ENCODE measurements at regions not wholly inside any gene's neighbourhood (a gene's known extent, or its start where the extent isn't known, plus 50 kb on each side); places are given as distances from the start of the nearest gene placed in this dataset.

DNA sequence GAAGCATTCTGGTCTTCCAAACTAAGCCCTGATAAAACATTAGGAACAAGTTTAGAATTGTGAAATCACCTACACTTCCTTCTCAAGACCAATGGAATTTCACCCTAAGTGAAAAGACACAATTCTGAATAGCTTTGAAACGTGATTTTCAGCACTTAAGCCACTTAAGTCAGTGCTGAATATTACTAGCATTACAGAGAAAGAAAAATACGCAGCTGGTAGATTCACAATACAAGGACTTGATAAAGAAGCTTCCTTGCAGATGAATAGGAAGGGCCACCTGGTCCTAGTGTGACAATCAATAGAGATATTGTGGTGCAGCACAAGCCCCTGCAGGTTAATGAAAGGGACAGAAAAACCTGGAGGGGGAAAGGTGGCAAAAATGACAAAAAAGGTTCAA lies 353.1 kb upstream of the ALCAM start:
- ATAC-seq (no peak), DNase-seq (ENCODE audit: low read depth, low spot score) (no peak)
- ChIA-PET CTCF (no interaction called here), POLR2A (no interaction called here)
- no peaks in the 10 kb centered on the region for H3K9me3 ChIP-seq (ENCODE audit: control insufficient read depth, insufficient read depth, low read depth, low read length)
- no peaks in the 10 kb centered on the region for H3K27me3 ChIP-seq (ENCODE audit: control insufficient read depth, insufficient read depth, low read length)
- TF ChIP-seq, protein P1, sequence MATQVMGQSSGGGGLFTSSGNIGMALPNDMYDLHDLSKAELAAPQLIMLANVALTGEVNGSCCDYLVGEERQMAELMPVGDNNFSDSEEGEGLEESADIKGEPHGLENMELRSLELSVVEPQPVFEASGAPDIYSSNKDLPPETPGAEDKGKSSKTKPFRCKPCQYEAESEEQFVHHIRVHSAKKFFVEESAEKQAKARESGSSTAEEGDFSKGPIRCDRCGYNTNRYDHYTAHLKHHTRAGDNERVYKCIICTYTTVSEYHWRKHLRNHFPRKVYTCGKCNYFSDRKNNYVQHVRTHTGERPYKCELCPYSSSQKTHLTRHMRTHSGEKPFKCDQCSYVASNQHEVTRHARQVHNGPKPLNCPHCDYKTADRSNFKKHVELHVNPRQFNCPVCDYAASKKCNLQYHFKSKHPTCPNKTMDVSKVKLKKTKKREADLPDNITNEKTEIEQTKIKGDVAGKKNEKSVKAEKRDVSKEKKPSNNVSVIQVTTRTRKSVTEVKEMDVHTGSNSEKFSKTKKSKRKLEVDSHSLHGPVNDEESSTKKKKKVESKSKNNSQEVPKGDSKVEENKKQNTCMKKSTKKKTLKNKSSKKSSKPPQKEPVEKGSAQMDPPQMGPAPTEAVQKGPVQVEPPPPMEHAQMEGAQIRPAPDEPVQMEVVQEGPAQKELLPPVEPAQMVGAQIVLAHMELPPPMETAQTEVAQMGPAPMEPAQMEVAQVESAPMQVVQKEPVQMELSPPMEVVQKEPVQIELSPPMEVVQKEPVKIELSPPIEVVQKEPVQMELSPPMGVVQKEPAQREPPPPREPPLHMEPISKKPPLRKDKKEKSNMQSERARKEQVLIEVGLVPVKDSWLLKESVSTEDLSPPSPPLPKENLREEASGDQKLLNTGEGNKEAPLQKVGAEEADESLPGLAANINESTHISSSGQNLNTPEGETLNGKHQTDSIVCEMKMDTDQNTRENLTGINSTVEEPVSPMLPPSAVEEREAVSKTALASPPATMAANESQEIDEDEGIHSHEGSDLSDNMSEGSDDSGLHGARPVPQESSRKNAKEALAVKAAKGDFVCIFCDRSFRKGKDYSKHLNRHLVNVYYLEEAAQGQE (IDR thresholded peaks at IDR 0.05; ENCODE audit: insufficient read depth in 1 of 2, low read depth in 2 of 2, low read length in 1 of 2), result no peak
- no peak for TF ChIP-seq SIN3A (IDR thresholded peaks at IDR 0.05; ENCODE audit: borderline replicate concordance, insufficient read depth, low read depth, low read length)
- H3K36me3 ChIP-seq (ENCODE audit: control insufficient read depth, insufficient read depth, low read length), result no peaks in the 10 kb centered on the region
- no peak overlapping the region for H3K4me3 ChIP-seq (ENCODE audit: low read depth in 2 of 2, low read length in 2 of 2)
- H3K4me1 ChIP-seq (ENCODE audit: control insufficient read depth, insufficient read depth, low read length), result no peaks in the 10 kb centered on the region
- no peak overlapping the region for H3K27ac ChIP-seq (ENCODE audit: low read length)
- in situ Hi-C loops (cut with HindIII; ENCODE audit: low pct_unique_long_range_greater_than_20kb, low sequenced_read_pairs) (no loop called here), intact Hi-C loops (cut with micrococcal nuclease; ENCODE audit: unreplicated experiment) (no loop called here)
- BruUV-seq (replicated peaks), result no TSS peak

DNA sequence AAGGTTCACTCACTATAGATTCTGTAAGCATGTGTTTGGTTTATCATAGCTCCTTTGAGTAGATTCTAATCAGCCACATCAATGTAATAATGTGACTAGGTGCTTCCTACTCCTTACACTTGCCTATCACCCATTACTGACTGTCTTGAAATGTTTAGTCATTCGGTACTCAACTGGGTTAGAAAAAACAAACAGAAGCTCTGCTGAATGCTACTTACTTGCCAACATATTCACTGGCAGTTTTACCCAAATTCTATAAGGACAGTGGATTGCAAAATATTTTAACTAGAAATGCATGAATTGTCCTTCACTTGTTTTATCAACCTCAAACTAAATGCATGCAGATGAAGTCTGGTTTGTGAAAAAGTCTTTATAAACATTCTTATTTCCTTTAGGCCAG lies 352.1 kb upstream of the ALCAM start:
- POLR2A ChIA-PET, result no interaction called here
- intact Hi-C loops (cut with micrococcal nuclease; ENCODE audit: unreplicated experiment) (no loop called here), in situ Hi-C loops (cut with HindIII; ENCODE audit: low pct_unique_long_range_greater_than_20kb, low sequenced_read_pairs) (no loop called here)
- Histone ChIP-seq H3K4me1 (ENCODE audit: control insufficient read depth, insufficient read depth, low read length) (no peaks in the 10 kb centered on the region), H3K27ac (ENCODE audit: low read length) (no peak overlapping the region), H3K9me3 (ENCODE audit: control insufficient read depth, insufficient read depth, low read depth, low read length) (no peaks in the 10 kb centered on the region), H3K4me3 (ENCODE audit: low read depth in 2 of 2, low read length in 2 of 2) (no peak overlapping the region), H3K36me3 (ENCODE audit: control insufficient read depth, insufficient read depth, low read length) (no peaks in the 10 kb centered on the region), H3K27me3 (ENCODE audit: control insufficient read depth, insufficient read depth, low read length) (no peaks in the 10 kb centered on the region)
- TF ChIP-seq, protein P1 (IDR thresholded peaks at IDR 0.05; ENCODE audit: insufficient read depth in 1 of 2, low read depth in 2 of 2, low read length in 1 of 2), result no peak
- TF ChIP-seq, protein P2, sequence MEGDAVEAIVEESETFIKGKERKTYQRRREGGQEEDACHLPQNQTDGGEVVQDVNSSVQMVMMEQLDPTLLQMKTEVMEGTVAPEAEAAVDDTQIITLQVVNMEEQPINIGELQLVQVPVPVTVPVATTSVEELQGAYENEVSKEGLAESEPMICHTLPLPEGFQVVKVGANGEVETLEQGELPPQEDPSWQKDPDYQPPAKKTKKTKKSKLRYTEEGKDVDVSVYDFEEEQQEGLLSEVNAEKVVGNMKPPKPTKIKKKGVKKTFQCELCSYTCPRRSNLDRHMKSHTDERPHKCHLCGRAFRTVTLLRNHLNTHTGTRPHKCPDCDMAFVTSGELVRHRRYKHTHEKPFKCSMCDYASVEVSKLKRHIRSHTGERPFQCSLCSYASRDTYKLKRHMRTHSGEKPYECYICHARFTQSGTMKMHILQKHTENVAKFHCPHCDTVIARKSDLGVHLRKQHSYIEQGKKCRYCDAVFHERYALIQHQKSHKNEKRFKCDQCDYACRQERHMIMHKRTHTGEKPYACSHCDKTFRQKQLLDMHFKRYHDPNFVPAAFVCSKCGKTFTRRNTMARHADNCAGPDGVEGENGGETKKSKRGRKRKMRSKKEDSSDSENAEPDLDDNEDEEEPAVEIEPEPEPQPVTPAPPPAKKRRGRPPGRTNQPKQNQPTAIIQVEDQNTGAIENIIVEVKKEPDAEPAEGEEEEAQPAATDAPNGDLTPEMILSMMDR (IDR thresholded peaks at IDR 0.05), result no peak
- TF ChIP-seq TCF7L2 (IDR thresholded peaks at IDR 0.05; ENCODE audit: low read depth, low read length), result no peak
- TF ChIP-seq POLR2AphosphoS5 (IDR thresholded peaks at IDR 0.05; ENCODE audit: low read depth, low read length), result no peak
- no peak for TF ChIP-seq SIN3A (IDR thresholded peaks at IDR 0.05; ENCODE audit: borderline replicate concordance, insufficient read depth, low read depth, low read length)
- ATAC-seq (no peak), DNase-seq (ENCODE audit: low read depth, low spot score) (no peak)
- CTCF ChIA-PET, result no interaction called here
- BruUV-seq (replicated peaks), result no TSS peak
